ENCODE measurements at regions not wholly inside any gene's neighbourhood (a gene's known extent, or its start where the extent isn't known, plus 50 kb on each side); places are given as distances from the start of the nearest gene placed in this dataset.

DNA sequence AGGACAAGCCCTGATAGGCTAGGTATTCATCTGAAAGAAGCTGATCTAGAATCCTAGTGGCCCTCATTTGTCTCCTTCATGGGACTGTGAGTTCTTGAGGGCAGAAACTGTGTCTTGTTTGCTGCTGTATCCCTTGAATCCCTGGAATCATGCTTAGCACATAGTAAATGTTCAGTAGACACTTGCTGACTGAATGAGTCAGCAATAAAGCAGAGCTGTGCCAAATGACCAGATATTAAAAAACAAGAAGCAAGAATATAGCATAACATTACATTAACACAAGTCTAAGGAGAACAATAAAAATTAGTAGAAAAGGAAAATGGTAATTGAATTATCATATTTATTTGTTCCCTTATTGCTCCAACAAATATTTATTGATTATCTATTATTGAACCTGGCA is 420.5 kb downstream of the ZSWIM6 start:
- TF ChIP-seq, protein P1, sequence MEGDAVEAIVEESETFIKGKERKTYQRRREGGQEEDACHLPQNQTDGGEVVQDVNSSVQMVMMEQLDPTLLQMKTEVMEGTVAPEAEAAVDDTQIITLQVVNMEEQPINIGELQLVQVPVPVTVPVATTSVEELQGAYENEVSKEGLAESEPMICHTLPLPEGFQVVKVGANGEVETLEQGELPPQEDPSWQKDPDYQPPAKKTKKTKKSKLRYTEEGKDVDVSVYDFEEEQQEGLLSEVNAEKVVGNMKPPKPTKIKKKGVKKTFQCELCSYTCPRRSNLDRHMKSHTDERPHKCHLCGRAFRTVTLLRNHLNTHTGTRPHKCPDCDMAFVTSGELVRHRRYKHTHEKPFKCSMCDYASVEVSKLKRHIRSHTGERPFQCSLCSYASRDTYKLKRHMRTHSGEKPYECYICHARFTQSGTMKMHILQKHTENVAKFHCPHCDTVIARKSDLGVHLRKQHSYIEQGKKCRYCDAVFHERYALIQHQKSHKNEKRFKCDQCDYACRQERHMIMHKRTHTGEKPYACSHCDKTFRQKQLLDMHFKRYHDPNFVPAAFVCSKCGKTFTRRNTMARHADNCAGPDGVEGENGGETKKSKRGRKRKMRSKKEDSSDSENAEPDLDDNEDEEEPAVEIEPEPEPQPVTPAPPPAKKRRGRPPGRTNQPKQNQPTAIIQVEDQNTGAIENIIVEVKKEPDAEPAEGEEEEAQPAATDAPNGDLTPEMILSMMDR (conservative IDR thresholded peaks at IDR 0.05 in 1 of 2, IDR thresholded peaks at IDR 0.05 in 1 of 2; ENCODE audit: extremely low read depth in 1 of 2, insufficient read depth in 1 of 2, low read depth in 1 of 2, low read length in 2 of 2) = no peak
- TF ChIP-seq EZH2 (IDR thresholded peaks at IDR 0.05; ENCODE audit: borderline replicate concordance, low read length) = no peak
